Glomerular endothelial cell (primary cell): ENCODE measurements at regions not wholly inside any gene's neighbourhood (a gene's known extent, or its start where the extent isn't known, plus 50 kb on each side); places are given as distances from the start of the nearest gene placed in this dataset.

Experiments
- DNase-seq: peaks from one replicate; pipeline ENCODE4 v3.0.0-alpha.2; 2011; ENCODE audit warnings: low read depth, low spot score; ENCODE audit errors: extremely low read depth

DNA sequence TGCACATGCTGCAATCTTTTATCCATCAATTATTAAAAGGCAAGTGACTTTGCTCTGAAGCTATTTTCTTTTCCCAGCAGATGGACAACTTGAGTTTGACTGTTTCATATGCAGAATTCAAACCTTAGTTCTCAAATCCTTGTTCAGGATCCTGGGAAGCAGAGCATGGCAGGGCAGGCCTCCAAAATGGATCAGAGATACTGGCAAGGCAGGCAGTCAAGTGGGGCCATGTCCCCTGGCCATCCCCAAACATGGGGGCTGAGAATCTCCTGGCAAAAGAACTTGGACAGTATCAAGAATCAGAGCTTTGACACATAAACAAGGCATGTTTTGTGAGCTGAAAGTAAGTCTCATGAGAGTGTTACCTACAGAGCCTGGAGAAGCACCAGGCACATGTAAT, 122.9 kb upstream of the CTNNB1 start:
- no peak for DNase-seq

DNA sequence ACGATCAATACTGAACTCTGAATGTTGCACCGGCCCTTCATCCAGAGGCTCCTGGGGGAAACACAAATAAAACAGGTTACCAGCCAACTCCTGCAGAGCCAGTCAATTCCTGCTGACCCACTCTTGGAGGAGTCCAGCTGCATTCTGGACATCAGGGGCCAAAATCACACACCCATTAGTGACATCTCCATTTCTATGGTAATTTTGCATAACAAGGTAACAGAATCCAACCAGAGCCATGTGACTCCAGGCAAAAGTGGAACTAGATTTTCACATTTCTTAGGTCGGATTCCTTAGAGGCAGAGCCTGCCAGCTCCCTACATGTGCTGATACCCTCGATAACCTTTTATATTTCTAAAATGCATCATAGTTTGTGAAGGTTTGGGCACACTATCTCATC, 119.2 kb upstream of the CTNNB1 start:
- no peak for DNase-seq

DNA sequence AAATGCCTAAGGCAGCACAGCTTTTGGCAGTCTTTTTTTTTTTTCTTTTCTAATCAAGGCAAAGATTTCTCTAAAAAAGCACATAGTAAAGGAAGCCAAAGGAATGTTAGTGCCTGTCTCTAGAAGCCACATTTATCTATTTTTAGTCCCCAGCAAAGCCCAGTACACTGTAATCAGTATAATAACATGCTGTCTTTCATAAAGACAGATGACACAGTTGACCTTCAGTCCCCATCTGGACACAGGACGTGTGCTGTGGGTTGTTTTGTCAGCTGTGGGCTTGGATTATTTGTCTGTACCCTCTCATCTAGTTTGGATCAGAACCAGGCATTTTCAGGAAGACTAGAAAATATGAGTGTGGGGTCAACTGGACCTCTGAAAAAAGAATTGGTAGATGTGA, 110.4 kb upstream of the CTNNB1 start:
- DNase-seq, result no peak

DNA sequence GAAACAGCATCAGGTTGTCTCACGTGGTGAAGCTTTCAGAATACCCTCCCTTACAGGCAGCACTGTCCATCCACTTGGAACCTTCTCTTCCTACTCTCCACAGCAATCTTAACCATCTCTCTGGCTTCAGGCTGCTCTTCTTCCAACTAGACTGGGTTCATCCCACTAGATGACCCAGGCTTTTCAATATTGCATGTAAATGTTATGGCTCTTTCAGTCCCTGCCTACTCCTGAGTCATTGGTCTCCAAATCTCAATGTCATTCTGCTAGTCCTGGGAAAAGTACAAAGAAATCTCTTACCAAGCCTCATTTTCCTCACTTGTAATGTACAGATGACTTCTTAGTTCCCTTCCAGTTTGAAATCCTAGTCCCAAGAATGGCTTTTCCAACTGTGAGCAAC, 109.7 kb upstream of the CTNNB1 start:
- no peak for DNase-seq

DNA sequence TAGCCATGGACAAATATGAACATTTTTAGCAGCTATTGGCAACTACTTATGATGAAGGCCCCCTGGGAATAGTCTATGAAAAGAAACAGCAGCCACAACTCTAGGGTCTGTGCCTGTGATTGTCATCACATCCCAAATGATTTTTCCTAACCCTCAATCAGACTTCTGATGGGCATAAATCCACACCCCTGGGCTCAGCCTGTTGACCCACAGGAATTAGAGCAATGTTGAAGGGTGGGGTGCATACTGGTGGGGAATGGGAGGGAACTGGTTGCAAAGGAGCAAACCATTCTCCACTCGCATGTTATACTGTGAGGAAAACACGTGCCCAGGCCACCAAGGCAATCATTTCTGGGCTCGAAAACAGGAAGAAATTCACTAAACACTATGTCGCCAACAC, 106.5 kb upstream of the CTNNB1 start:
- DNase-seq, result no peak

DNA sequence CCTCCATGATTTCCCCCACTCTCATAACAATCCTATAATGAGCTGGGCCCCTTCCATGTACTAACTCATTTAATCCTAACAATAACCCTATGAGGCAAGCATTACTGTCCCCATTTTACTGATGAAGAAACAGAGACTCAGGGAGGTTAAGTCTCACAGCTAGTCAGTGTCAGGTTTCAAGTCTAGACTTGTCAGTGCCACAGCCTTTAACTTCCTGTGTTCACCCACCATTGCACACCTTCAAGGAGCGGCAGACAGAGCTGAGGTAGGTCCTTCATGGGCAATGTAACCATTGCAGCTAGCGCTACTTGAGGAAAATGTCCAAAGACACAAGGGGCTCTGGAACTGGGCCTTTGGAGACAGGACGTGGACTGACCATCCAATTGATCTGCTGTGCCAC, 105.8 kb upstream of the CTNNB1 start:
- DNase-seq, result no peak

DNA sequence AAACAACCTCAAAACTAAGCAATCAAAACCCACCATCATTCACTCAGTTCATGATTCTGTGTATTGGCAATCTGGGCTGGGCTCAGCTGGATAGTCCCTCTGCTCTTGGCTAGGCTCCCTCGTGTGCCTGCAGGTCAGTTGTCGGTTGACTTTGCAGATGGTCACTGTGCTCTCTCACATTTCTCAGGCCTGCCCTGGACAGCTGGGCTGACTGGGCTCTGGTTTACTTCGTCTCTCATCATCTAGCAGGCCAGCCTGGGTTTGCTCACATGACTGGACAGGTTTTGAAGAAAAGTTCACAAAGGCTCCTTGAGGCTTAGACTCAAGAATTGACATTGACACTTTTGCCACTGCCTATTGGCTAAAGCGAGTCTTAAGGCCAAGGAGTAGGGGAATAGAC, 105.0 kb upstream of the CTNNB1 start:
- no peak for DNase-seq

DNA sequence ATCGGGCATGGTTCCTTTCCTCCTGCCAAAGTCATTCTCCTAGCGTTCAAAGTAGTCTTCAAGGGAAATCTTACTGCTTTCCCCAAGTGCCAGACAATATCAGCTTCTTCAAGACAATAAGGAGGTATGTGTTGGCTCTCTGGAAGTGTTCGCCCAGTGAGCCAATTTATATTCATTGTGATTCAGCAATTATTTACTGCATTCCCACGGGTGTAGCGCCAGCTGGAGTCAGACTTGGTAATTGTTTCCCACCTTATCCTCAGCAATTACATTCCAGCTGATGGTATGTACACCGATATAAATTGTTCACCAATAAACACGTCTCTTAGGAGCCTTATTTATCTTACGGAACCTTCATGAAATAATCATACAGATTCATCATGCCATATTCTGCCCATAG, 103.6 kb upstream of the CTNNB1 start:
- DNase-seq, result peak; percentile 58

DNA sequence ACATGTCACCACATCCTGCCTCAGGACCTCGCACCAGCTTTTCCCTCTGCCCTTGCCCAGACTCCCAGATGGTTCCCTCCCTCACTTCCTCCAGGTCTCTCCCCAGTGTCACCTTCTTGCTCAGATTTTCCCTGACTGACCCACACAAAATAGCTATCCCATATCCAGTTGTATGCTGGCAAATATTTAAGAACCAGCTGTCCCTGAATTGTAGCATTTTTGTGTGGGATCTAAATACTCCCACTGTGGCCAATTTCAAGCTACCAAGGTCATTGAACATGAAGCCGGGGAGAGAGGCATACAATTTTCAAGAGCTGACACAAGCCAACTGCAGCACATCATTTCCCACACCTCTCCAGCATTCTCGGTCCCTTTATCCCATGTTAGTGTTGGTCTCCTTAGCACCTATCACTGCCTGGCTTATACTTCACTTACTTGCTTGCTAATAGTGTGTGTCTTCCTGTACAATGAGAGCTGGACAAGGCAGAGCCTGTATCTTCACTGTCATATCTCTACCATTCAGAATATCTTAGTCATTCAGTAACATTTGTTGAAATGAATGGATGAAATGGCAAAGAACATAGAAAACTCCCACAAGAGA, 101.3 kb upstream of the CTNNB1 start:
- DNase-seq, result no peak

DNA sequence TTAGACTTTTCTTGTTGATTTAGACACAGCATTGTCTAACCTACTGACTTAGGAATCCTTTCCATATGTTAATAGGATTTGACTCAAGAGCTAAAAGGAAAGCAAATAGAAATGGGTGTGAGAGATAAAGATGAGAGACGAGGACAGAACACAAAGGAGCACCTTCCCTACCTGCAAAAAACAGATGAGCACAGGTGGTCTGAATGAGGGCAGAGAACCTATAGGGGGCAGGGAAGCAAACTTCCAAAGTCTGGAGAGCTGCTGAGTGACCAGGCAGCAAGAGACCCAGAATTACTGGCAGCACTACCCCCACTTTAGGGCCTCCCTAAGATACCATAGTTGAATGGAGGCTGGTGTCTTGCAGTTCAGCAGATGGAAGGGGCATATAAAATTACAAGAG, 98.1 kb upstream of the CTNNB1 start:
- no peak for DNase-seq

DNA sequence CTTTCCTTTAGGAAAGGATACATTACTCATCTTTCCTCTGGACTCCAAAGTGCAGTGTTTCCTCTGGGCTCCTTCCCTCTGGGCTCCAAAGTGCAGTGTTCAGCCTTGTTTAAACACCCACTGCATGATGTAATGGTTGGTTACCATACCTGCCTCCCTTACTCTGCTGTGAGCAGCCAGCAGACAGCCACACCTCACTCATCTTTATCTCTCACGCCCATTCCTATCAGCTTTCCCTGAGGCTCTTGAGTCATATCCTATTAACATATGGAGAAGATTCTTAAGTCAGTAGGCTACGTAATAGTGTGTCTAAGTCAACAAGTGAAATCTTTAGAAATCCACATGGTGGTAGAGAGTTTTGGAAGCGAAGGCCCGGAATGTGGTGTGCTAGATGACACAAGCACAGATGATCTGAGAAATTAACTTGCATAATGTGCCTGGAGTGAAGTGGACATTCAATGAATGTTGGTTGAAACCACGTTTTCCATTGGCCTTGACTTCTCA, 97.2 kb upstream of the CTNNB1 start:
- no peak for DNase-seq

DNA sequence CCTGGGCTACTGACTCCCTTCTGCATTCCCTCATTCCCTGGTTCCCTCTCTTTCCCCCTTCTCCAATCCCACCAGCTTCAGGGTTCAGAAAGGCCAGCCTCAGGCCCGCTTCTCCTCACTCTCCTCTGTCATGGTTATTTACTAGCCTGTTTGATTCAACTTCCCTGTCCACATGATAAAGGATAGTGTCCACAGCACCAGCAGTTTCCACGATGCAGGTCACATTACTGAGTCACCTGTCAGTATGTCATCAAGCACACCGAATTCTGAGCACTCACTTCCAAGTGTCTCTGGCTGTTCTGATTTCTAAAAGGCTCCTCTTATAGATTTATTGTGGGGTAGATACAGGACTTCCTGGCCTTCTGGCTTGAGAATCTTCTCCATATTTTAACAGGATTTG, 96.6 kb upstream of the CTNNB1 start:
- DNase-seq, result no peak

DNA sequence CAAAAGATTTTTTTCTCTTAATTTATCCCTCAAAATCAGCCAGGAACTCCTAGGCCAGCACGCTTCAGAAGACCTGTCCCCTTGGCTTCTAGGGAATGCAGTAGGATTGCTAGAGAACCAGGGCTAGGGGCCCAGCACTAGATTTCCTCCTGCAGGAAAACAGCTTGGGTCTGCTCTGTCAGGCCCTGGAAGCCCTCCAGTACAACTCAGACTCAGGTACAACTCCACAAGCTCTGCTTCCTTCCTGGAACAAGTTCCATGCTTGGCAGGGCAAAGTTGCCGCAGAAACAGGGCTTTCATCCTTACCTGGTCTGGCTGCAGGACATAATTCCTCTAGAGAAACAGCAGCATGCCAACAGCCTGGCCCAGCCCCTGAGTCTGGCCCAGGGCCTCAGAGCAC, 96.1 kb upstream of the CTNNB1 start:
- DNase-seq, result no peak

DNA sequence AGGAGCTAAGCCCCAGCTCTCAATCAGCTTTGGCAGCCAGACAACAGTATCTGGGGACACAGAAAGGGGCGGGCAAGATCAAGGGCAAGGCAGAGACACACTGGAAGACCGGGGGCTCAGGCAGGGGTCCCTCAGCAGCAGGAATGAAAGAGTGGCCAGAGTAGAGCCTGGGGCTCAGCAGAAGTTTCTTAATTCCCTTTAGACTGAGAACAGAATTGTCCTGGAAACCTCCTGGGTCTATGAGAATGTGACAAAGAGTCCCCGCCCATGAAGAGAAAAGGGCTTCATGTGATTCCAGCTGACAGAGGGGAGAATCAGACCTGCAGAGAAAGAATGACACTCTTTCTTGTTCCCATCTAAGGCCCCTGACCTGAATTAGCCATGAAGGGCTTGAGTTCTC, 95.2 kb upstream of the CTNNB1 start:
- DNase-seq, result no peak

DNA sequence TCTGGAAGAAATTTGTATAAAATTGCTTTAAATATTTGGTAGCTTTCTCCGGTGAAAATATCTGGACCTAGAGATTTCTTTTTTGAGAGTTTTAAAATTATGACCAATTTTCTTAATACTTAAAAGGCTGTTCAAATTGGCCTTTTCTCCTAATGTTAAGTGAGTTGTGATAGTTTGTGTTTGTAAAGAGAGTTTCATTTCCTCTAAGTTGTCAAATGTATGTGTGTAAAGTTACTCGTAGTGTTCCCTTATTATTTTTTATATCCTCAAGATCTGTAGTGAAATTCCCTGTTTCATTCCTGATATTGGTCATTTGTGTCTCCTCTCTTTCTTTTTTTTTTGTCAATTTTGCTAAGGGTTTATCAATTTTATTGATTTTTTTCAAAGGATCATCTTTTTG, 92.6 kb upstream of the CTNNB1 start:
- no peak for DNase-seq

DNA sequence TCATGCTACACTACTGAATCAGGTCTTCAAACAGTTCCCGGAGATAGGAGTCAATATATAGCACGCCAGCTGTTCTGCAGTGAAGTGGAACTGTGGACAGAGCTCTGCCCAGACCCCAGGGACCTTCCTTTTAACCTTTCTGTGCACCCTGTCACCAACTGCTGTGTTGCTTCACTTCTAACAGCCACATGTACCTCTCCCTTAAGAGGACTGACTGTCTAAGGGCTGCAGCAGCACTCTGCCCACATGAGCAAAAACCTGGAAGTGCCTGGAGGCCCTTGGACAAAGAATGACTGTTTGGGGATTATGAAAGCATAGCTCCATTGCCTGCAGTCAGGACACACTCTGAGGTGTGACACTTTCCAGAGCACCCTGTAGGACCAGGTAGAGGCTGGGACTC, 88.3 kb upstream of the CTNNB1 start:
- DNase-seq, result no peak

DNA sequence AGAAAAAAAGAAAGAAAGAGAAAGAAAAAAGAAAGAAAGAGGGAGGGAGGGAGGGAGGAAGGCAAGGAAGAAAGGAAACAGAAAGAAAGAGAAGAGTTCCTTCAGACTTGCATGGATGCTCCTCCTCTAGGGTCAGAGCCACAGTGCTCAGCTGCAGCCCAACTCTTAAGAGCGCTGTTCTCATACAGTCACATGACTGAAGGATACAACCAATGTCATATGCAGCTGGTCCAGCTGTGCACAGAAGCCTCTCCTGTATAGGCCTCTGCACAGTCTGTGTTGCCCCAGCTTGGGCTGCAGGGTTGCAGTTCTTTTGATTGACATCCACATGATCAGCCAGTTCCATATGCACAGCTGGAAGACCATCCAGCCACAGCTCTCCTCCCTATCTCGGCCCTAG, 86.8 kb upstream of the CTNNB1 start:
- DNase-seq, result no peak

DNA sequence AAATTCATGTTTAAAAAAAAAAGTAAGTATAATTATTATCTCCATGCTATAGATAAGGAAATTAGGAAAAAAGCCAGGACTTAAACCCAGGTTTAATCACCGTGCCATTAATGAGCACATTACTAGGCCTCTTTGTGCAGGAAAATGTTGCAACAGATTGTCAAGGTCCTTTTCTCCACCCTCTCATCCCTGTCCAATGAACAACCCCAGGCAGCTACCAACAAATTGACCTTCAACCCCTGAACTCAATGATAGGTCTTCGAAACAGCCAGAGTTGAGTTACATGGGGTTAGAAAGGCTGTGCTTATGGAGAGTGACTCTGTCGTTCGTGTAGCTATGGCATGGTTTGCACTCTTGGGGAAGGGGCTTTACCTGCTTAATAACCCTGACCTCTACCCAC, 84.2 kb upstream of the CTNNB1 start:
- DNase-seq, result no peak

DNA sequence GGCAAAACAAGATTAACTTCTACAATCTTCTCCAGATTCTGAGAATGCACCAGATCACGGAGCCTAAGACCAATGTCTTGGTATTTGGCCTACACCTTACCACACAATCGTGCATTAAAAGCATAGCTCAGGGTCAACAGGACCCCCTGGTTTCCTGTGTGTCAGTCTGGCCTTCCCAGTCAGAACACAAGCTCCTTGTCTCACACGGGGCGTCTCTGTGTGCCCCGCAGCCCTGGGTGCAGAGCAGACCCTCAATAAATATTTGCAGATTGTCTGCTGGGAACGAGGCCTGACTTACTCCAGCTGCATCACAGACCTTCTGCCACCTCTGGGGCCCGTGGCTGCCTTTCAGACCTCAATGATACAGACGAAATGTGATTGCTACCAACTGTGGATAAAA, 82.5 kb upstream of the CTNNB1 start:
- no peak for DNase-seq

DNA sequence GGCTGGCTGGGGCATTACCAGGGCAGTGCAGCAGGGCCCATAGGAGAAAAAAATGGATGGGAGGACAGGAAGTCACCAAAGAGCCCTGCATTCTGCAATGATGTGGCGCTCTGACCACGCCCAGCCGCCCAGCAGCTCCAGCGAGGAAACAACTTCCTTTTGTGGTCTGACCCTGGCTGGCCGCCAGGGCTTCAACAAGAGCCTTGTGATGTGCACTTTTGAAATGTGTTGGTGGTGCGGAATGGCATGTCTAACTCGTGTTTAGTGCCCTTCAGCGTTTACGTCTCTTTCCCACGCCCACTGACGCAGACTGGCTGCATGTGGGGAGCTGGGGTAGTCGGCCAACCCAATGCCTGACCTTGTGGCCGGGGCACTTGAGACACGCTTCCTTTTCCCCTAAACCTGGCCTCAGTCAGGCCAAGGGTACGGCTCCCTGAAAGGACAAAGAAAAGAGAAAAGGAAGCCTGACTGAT, 81.9 kb upstream of the CTNNB1 start:
- peak; percentile 84 for DNase-seq

DNA sequence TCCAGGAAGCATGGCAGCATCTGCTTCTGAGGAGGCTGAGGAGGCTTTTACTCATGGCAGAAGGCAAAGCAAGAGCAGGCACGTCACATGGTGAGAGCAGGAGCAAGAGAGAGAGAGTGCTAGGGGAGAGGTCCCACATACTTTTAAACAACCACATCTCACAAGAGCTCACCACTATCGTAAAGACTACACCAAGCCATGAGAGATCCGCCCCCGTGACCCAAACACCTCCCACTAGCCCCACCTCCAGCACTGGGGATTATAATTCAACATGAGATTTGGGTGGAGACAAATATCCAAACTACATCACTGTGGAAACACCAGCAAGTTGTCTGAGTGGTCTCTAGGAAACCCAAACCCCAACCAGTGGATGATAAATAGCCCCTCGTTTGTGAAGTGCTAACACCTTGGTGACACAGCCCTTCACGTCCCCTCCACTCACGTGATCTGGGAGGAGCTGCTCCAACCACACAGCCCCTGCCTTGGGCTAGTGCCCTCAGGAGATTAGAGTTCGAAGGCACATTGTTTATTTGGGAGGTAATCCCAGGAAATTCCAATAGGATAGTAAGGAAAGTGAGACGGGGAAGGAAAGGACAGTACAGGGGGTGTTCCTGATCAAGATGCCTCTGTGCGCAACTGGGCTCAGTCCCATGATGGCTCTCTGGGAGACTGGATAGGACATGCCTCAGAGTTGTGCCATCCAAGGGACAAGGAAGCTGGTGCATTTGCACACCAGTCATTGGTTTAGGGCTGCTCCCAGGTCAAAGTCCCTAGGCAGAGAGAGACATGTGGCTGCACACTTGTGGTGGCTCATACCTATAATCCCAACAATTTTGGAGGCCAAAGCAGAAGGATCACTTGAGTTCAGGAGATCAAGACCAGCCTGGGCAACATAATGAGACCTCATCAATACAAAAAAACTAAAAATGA, 80.6 kb upstream of the CTNNB1 start:
- no peak for DNase-seq

DNA sequence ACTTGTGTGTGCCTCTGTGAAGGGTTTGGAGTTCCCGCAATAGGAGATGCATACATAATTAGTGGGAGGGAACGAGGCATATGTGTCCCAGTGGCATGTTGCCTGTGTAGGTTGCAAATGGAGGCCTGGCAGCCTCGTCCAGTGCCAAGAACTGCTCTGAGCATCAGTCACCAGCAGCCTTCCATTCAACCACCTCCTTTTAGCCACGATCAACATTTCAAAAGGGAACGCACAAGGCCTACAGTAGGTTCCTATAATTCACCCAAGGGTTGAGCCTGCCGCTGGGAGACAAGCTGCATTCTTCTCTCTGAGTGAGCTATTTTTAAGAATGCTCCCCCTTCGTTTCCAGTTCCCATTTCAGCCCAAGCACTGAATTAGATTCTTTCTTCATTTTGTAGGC, 78.8 kb upstream of the CTNNB1 start:
- no peak for DNase-seq
